GM04503 (cell line): ENCODE measurements at regions not wholly inside any gene's neighbourhood (a gene's known extent, or its start where the extent isn't known, plus 50 kb on each side); places are given as distances from the start of the nearest gene placed in this dataset.

Experiments
- DNase-seq: peaks from one replicate; pipeline ENCODE4 v3.0.0-alpha.2; 2012; ENCODE audit warnings: low read depth

- no peak for DNase-seq
These were observed 419.2 kb downstream of the EPM2A start for GRCh38 chr6:145315982-145316600.

GRCh38 chr6:145318952-145319351 lies 416.4 kb downstream of the EPM2A start:
- DNase-seq, result no peak

GRCh38 chr6:145319605-145320004 lies 415.7 kb downstream of the EPM2A start:
- DNase-seq, result no peak

- DNase-seq, result no peak
These were observed 411.7 kb downstream of the EPM2A start for GRCh38 chr6:145323646-145324045.

- DNase-seq, result no peak
These were observed 407.7 kb downstream of the EPM2A start for GRCh38 chr6:145327586-145327985.

GRCh38 chr6:145329257-145329656 lies 406.1 kb downstream of the EPM2A start:
- DNase-seq, result no peak

- no peak for DNase-seq
These were observed 404.3 kb downstream of the EPM2A start for GRCh38 chr6:145331066-145331465.

- DNase-seq, result no peak
These were observed 403.3 kb downstream of the EPM2A start for GRCh38 chr6:145332011-145332410.

GRCh38 chr6:145336119-145336518 lies 399.2 kb downstream of the EPM2A start:
- no peak for DNase-seq

GRCh38 chr6:145339089-145339488 lies 396.2 kb downstream of the EPM2A start:
- no peak for DNase-seq

- no peak for DNase-seq
These were observed 395.1 kb downstream of the EPM2A start for GRCh38 chr6:145340256-145340655.

GRCh38 chr6:145345094-145345493 lies 390.2 kb downstream of the EPM2A start:
- DNase-seq, result no peak

GRCh38 chr6:145347216-145347615 lies 388.1 kb downstream of the EPM2A start:
- DNase-seq, result no peak

GRCh38 chr6:145349950-145350510 lies 385.3 kb downstream of the EPM2A start:
- no peak for DNase-seq

GRCh38 chr6:145350928-145351327 lies 384.4 kb downstream of the EPM2A start:
- no peak for DNase-seq

- no peak for DNase-seq
These were observed 382.8 kb downstream of the EPM2A start for GRCh38 chr6:145352382-145353080.

- DNase-seq, result no peak
These were observed 374.5 kb downstream of the EPM2A start for GRCh38 chr6:145360865-145361264.

GRCh38 chr6:145367149-145367548 lies 368.2 kb downstream of the EPM2A start:
- DNase-seq, result no peak

GRCh38 chr6:145368075-145368474 lies 367.2 kb downstream of the EPM2A start:
- DNase-seq, result no peak

- DNase-seq, result no peak
These were observed 364.8 kb downstream of the EPM2A start for GRCh38 chr6:145370559-145370958.

GRCh38 chr6:145372671-145373151 lies 362.6 kb downstream of the EPM2A start:
- DNase-seq, result no peak

GRCh38 chr6:145373826-145374225 lies 361.5 kb downstream of the EPM2A start:
- no peak for DNase-seq

GRCh38 chr6:145374570-145374969 lies 360.8 kb downstream of the EPM2A start:
- DNase-seq, result no peak
